Activated CD4-positive, alpha-beta T cell treated with anti-CD3 and anti-CD28 coated beads, Interleukin-2, Interleukin-6, amounts not matched to agents 100 ng/mL and 50 ng/mL, durations not matched to agents 16 hours and 8 hours (primary cell): ENCODE measurements at regions not wholly inside any gene's neighbourhood (a gene's known extent, or its start where the extent isn't known, plus 50 kb on each side); places are given as distances from the start of the nearest gene placed in this dataset.
"Not testable (repeated sequence)": the region's sequence is repeated elsewhere in the genome, so short reads cannot be mapped to it uniquely, and the experiment has no call there.

Experiments
- DNase-seq: peaks from one replicate; pipeline ENCODE4 v3.0.0-alpha.2; 2020

DNA sequence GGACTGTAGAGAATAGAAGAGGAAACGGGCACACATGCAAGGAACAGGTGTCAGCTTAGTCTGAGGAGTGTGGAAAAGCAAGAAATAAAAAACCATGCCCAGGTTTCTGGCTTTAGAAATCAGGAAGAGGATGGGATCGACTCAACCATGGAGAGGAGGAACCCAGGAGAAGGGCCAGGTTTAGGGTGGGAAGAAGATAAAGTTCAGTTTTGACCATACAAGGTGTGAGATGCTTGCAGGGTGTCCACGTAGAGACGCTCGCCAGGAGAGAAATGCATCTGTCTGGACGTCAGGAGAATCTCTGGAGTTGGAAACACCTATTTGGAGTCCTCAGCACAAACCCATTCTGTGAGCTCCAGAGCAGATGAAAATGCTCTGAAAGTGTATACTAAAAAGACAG is 275.1 kb downstream of the CYRIA start:
- DNase-seq = no peak

- DNase-seq = no peak
Observed at GRCh38 chr2:16389611-16390010, 276.0 kb downstream of the CYRIA start.

- not testable (repeated sequence) for DNase-seq
Observed at GRCh38 chr2:16388199-16388830, 277.3 kb downstream of the CYRIA start.

DNA sequence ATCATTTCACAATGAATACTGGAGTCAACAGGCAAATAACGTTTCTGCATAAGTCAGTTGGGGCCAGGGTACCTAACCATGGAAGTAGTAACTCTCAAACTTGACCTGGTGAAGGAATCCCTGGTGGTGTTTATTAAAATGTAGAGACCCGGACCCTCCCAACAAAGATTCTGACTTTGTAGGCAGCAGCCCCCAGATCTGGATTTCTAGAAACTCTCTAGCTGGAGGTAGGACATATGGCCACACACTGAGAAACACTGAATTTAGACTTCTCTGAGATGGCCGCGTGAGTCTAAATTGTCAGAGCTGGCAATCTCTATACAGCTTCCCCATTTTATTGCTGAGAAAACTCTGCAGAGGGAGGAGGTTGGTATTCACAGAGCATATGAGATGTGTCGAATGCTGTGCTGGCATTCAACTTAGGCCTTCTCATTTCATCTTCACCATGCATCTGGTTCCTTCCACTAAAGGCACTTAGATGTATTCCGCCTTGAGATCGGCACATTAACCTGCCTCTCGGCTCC is 278.1 kb downstream of the CYRIA start:
- DNase-seq = no peak

GRCh38 chr2:16386431-16386830 is 279.2 kb downstream of the CYRIA start:
- no peak for DNase-seq

DNA sequence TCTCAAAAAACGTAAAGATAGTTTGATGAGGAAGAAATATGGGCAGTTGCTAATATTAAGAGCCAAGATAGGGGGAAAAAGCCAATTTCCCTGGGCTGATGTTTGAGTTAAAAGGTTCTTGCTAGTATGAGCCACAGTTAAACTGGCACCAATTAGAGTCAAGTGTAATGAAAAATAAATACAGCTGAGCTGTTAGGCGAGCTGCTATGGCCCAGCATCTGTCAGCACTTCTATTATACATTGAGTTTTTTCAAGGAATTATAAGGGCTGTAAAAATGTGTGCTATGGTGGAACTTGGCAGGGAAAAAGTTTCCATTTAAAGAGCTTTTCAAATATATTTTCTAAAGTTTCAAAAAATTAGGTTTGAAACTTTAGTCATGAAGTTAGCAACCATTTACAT is 279.6 kb downstream of the CYRIA start:
- no peak for DNase-seq

- DNase-seq = no peak
Observed at GRCh38 chr2:16385341-16385740, 280.3 kb downstream of the CYRIA start.

- DNase-seq = no peak
Observed at GRCh38 chr2:16383411-16383810, 282.2 kb downstream of the CYRIA start.

GRCh38 chr2:16382451-16382850 is 283.2 kb downstream of the CYRIA start:
- DNase-seq = no peak

GRCh38 chr2:16381511-16381910 is 284.1 kb downstream of the CYRIA start:
- no peak for DNase-seq

- DNase-seq = not testable (repeated sequence)
Observed at GRCh38 chr2:16379901-16380300, 285.7 kb downstream of the CYRIA start.

- not testable (repeated sequence) for DNase-seq
Observed at GRCh38 chr2:16379061-16379460, 286.6 kb downstream of the CYRIA start.

DNA sequence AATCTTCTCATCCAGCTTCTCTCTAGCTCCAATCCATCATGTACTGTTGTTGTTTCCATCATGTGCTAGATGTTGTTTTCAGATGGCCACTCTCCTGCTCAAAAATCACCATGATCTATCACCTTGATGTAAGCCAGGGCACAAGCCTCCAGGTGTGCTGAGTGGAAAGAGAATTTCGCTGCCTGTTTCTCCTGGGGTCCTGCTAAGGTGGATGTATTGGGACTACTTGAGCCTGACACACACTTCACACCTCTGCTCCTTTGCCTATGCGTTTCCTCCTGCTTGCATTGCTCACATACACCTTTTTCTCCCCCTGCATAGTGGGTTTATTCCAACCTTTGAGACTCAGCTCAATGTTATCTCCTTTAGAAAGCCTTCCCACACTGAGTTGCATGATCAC is 287.6 kb downstream of the CYRIA start:
- no peak for DNase-seq

DNA sequence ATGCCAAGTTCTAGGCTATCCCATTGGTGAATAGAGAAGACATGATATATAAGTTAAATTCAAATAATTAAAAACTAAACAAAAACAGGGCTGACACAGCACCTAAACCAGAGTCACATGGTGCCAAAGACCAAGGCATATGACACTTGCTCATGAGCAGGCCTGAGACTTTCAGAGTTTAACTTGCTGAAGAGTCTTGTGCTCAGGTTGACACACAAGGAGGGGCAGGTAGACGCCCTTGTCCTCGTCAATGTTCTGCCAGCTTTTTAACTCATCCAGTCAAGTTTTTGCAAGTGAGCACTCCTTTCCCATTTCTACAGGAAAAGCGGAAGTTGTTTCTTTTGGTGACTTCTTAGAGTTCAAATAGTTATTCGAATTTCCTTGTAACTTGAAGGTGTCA is 289.7 kb downstream of the CYRIA start:
- DNase-seq = no peak

DNA sequence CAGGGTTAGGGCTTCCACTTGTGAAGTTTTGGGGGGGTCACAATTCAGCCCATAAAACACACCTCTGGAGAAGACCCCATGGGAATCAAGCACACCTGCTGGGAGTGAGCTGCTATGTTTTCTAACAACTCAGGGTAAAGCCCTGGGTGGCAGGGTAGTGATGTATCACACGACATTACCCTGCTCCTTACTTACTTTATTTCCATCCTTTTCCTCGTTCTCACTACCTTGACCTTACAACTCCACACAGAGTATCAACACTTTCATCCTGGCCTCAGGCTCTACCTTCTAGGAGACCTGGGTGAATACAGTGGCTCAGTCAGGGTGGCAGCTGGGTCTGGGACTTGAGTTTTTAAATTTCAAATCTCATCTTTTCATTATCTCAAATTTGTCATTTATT is 290.3 kb downstream of the CYRIA start:
- no peak for DNase-seq

DNA sequence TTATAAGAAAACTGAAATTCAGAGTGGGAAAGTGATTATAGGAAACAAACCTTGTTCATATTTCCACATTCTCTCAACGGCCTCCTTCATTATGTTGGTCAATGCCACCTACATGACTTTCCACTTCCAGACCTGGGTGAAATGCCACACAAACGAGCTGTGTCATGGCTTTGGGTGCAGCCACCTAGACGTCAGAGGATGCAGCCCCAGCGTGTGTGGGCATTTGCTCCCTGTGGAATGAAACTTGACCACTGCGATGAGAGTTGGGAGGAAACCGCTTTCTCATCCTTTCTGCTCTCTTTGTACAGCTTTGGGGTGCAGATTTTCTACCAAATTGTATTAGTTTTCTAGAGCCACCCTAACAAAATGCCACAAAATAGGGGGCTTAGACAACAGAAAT is 291.0 kb downstream of the CYRIA start:
- DNase-seq = no peak

DNA sequence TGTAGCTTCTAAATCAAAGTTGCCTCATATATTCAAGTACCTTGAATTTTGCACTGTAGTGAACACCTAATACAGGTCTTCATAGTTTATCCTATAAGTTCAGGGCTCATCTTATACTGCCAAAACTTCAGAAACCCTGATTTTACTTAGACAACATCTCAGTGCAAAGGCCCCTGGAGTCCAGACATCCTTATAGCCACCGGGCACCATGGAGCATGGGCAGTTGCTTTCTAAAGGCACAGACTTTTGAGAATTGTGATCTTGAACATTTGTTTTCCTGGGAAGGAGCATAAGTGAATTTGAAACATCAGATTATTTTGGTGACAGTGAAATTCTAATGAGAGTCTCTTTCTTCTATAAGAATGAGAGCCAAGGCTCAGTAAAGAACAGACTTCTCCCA is 292.3 kb downstream of the CYRIA start:
- no peak for DNase-seq

- DNase-seq = no peak
Observed at GRCh38 chr2:16371751-16372150, 293.9 kb downstream of the CYRIA start.

- no peak for DNase-seq
Observed at GRCh38 chr2:16368951-16369350, 296.7 kb downstream of the CYRIA start.

DNA sequence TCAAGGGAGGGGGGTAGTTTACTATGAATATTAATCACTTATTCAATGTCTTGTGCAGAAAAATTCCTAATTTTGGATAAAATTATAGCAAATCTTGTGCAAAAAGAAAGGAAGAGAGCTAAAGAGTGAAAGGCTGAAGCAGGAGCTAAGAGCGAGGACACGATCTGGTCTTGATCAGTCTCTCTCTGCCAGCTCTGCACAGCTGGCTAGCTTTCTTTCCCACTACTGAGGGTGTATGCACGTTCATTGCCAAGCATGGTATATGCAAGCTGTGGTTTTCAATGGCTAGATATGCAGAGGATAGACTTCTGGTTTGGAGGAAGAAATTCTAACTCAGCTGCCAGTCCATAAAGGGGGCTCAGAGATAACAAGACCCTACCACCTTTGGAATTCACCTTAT is 297.3 kb downstream of the CYRIA start:
- DNase-seq = no peak

DNA sequence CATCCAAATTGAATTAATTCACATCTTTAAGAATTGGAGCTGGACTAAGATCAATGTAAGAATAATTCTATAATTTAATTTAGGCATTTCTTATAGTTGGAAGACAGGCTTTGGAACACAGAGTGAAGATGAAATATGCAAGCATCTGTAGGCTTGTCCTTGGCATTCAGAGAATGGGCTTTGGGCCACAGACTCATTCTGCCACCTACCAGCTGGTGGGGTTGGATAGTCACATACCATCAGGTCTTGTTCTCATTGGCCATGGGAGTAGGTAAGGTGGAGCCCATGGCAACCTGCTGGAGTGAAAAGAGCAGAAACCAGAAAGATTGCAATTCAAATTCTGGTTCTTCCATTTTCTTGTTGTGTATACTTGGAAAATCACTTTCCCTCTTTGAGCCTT is 300.3 kb downstream of the CYRIA start:
- no peak for DNase-seq

- no peak for DNase-seq
Observed at GRCh38 chr2:16363581-16363980, 302.1 kb downstream of the CYRIA start.

DNA sequence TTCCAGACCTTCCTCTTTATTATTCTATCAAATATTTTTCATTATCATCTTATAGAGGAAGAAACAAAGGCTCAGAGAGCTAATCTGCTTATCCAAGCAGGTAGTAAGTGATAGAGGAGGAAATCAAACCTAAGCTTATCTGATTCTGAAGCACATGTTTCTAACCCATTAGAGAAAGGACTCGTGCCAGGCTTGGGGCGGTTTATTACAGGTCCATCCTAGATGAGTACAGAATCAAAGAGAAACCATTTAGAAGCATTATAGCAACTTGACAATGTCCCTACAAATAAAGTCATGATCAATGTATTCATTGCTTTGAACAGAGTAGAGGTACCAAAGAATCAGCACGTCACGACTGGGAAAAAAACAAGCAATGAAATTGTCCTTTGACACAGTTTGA is 303.0 kb downstream of the CYRIA start:
- no peak for DNase-seq

- no peak for DNase-seq
Observed at GRCh38 chr2:16361261-16361995, 304.2 kb downstream of the CYRIA start.

GRCh38 chr2:16359961-16360360 is 305.7 kb downstream of the CYRIA start:
- DNase-seq = no peak
